IPS-NIHi7 (cell line): ENCODE measurements at regions not wholly inside any gene's neighbourhood (a gene's known extent, or its start where the extent isn't known, plus 50 kb on each side); places are given as distances from the start of the nearest gene placed in this dataset.
"Not testable (repeated sequence)": the region's sequence is repeated elsewhere in the genome, so short reads cannot be mapped to it uniquely, and the experiment has no call there.

ENCODE experiments used
- DNase-seq: peaks from one replicate; pipeline ENCODE4 v3.0.0; 2012; ENCODE audit warnings: mixed read lengths; ENCODE audit errors: extremely low spot score

- not testable (repeated sequence) for DNase-seq
These were observed 299.1 kb upstream of the ZNF658 start for GRCh38 chr9:66601472-66601871.

GRCh38 chr9:66631521-66632046 is 268.9 kb upstream of the ZNF658 start:
- not testable (repeated sequence) for DNase-seq

GRCh38 chr9:66647675-66648074 is 252.8 kb upstream of the ZNF658 start:
- not testable (repeated sequence) for DNase-seq

GRCh38 chr9:66690242-66690641 is 210.3 kb upstream of the ZNF658 start:
- not testable (repeated sequence) for DNase-seq

- DNase-seq, result not testable (repeated sequence)
These were observed 204.8 kb upstream of the ZNF658 start for GRCh38 chr9:66695561-66696240.

DNA sequence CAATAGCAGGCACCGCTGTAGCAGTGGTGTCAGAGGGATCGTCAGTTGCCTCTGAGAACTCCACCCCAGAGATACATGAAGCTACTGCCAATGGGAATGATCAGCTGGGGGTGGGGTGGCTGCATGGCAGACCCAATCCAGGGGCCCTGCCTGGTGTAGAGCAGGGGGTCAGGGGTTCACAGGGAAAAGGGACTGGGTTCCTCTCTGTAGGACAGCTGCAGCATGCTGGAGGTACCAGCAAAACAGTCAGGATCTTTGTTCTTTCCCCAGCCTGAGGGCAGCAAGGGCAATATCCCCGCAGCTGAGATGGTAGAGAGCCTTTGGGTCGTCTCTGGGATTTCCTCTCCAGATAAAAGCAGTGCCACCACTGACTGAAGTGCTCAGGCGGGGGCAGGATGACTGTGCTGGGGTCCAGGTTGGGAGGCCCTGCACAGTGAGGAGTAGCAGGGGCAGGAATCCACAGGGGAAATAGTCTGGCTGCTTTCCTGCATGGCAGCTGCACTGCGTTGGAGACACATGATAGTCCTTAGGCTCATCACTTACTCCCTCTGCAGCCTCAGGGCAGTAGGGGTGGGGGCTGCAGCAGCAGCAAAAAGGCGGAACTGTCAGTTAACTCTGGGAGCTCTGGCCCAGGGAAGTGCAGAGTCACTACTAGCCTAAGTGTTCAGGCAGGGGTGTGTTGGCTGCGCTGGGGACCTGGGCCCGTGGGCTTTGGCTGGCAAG is 203.0 kb upstream of the ZNF658 start:
- not testable (repeated sequence) for DNase-seq

- DNase-seq, result not testable (repeated sequence)
These were observed 202.5 kb upstream of the ZNF658 start for GRCh38 chr9:66698066-66698455.

GRCh38 chr9:66701411-66702377 is 198.8 kb upstream of the ZNF658 start:
- not testable (repeated sequence) for DNase-seq

DNA sequence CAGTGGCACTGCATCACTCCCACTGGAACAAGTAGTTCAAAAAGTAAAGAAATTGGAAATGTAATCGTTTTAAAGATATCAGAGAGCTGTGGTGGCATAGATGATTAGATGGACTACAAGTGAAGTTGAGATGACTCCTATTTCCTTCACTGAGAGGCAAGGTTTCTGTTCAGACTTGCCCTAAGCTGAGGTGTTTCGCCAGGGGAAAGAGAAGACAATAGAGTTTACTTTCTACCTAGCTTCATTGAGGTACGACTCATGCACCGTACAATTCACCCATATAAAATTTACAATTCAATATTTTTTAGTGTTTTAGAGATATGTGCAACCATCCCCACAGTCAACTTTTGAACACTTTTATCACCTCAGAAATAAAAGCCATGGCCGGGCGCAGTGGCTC is 189.0 kb upstream of the ZNF658 start:
- DNase-seq, result not testable (repeated sequence)

GRCh38 chr9:66712870-66713269 is 187.7 kb upstream of the ZNF658 start:
- not testable (repeated sequence) for DNase-seq

GRCh38 chr9:66713552-66713951 is 187.0 kb upstream of the ZNF658 start:
- not testable (repeated sequence) for DNase-seq

- DNase-seq, result not testable (repeated sequence)
These were observed 179.7 kb upstream of the ZNF658 start for GRCh38 chr9:66720845-66721244.

DNA sequence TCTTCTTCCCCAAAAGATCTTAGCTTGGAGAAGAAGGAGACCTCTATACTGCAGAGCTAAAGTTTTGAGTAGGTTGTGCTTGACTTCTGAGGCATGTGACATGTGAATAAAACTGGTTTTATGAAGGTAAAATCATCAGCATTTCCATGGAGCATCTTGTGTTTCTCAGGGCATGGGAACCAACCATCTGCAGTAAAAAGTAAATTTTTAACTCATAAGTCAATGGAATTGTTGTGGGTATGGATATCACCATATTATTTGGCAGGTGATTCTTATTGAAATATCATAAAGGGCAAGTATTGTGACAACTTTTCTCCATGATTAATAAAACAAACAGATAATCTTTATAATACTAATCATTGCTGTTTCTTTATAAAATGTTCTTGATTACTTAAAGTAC is 173.0 kb upstream of the ZNF658 start:
- not testable (repeated sequence) for DNase-seq

DNA sequence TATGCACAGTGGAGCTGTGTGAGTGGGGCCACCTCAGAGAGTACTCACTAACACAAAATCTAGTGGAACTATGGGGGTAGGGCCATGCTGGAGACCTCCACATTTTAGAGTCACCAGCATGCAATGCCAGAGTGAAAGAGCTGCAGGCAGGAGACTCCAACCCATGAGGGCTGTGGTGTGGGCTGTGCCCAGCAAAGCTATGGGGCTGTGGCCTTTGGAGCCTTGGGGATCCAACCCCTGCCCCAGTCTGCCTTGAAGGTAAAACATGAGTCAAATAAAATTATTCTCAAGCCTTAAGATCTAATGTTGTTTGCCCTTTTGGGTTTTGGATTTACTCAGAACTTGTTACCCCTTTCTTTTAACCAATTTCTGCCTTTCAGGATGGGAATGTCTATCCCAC is 163.8 kb upstream of the ZNF658 start:
- DNase-seq, result not testable (repeated sequence)

- DNase-seq, result not testable (repeated sequence)
These were observed 162.1 kb upstream of the ZNF658 start for GRCh38 chr9:66738418-66738817.

GRCh38 chr9:66740136-66740535 is 160.4 kb upstream of the ZNF658 start:
- not testable (repeated sequence) for DNase-seq

DNA sequence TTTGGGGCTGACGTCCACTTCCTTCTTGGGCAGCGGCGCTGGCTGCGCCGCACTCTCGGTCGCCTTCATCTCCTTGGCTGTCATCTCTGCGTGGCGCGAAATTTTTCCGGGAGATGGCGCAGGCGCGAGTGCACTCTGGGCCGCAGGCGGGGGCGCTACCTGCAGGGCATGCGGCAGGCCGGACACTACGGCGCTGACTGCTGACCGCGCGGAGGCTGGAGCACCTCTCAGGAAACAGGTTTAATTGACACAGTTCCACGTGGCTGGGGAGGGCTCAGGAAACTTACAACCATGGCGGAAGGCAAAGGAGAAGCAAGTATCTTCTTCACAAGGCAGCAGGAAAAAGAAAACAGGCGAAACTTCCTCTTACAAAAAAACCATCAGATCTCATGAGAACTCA is 154.7 kb upstream of the ZNF658 start:
- DNase-seq, result not testable (repeated sequence)

- DNase-seq, result not testable (repeated sequence)
These were observed 148.1 kb upstream of the ZNF658 start for GRCh38 chr9:66752324-66752923.

DNA sequence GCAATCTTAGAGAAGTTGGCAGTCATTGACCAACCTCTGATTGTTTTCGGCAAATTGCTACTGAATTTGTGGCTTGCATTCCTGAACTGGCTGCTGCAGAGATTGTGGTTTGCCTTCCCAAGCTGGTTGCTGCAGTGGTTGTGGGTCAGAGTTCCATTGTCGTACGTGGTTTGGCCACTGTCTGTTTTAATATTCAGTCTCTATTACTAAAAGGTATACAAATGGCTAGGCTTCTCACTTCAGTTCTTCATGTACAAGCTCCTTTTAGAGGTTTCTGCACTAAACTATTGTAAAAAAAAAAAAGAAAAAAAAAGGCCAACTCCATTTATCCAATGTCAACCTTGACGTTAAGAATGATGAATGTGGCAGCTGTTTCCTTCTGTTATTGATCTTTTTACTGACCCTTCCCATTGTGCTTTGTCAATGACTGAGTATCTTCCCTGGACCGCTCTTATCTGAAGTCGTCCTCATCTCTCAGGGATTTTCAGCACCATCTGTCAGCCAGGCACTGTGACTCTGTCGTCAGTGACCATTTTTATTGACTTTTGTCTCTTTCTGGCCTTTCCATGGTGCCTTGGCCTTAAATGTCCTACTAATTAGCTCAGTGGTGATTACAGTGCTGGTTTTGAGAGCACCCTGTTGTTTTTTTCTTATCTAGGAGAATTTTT is 140.6 kb upstream of the ZNF658 start:
- DNase-seq, result not testable (repeated sequence)

DNA sequence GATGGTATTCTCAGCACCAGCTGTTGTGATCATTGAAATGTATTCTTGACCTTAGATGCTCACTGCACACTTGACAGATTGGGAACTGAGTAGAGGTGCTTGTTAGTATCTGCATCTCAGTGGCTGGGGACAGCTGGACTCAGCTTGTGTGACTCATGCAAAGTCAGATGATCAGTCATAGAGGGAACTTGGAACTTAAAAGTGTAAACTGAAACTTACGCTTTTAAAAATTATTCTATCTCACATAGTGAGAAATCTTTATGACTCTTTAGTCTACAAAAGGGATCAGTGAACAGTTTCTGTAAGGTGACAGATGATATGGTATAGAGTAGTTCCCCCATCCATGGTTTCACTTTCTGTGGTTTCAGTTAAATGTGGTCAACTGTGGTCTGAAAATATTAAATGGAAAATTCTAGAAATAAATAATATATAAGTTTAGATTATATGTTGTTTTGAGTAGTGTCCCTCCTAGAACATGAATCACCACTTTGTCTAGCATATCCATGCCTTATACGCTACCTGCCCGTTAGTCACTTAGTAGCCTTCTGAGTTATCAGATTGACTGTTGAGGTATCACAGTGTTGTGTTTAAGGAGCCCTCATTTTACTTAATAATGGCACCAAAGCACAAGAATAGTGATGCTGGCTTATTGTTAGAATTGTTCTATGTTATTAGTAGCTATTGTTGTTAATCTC is 135.6 kb upstream of the ZNF658 start:
- DNase-seq, result not testable (repeated sequence)
